Esophagus muscularis mucosa (tissue), 4 donors: ENCODE measurements at regions not wholly inside any gene's neighbourhood (a gene's known extent, or its start where the extent isn't known, plus 50 kb on each side); places are given as distances from the start of the nearest gene placed in this dataset.

Experiments used
- EP300 ChIP-seq: sonication (generic); formaldehyde crosslinking; IDR thresholded peaks from one replicate; pipeline ENCODE4 v1.6.1; 2017; ENCODE audit warnings: antibody characterized with exemption
- POLR2A ChIP-seq: fragments of 450-650 bp; IDR thresholded peaks from one replicate; pipeline ENCODE4 v1.6.1; 2017; ENCODE audit warnings: antibody characterized with exemption, moderate library complexity, mild to moderate bottlenecking, low read depth
- TF ChIP-seq, protein P1 (sequence below), 3 experiments: fragments of 200-600 bp in 2 of 3; fragments of 450-650 bp in 1 of 3; sonication (generic) in 2 of 3; IDR thresholded peaks; one replicate each; pipeline ENCODE4 v1.5.1; 2017 to 2019; ENCODE audit warnings: antibody characterized with exemption in 3 of 3, mild to moderate bottlenecking in 2 of 3, moderate library complexity in 1 of 3

DNA sequence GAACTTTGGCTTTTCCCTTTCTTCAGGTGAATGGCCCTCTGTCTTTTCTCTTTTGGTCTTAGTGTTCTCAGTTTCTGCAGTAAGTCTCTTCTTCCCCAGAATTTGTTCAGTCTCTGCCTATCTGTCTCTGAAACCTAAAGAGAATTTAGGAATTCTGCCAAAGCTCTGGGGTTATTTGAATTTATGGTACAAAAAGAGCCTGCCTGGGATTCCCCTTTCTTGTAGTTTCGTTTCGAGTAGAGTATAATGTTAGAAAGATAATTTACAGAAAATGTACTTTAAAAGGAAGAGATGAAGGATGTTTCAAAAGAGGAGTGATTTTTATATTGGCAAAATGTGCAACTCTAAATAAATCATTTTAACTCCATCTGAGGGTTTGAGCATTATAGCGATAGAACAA is 247.4 kb upstream of the SATB1 start:
- TF ChIP-seq, protein P1, sequence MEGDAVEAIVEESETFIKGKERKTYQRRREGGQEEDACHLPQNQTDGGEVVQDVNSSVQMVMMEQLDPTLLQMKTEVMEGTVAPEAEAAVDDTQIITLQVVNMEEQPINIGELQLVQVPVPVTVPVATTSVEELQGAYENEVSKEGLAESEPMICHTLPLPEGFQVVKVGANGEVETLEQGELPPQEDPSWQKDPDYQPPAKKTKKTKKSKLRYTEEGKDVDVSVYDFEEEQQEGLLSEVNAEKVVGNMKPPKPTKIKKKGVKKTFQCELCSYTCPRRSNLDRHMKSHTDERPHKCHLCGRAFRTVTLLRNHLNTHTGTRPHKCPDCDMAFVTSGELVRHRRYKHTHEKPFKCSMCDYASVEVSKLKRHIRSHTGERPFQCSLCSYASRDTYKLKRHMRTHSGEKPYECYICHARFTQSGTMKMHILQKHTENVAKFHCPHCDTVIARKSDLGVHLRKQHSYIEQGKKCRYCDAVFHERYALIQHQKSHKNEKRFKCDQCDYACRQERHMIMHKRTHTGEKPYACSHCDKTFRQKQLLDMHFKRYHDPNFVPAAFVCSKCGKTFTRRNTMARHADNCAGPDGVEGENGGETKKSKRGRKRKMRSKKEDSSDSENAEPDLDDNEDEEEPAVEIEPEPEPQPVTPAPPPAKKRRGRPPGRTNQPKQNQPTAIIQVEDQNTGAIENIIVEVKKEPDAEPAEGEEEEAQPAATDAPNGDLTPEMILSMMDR (IDR thresholded peaks at IDR 0.05) = no peak
- TF ChIP-seq POLR2A = no peak
- TF ChIP-seq EP300 = no peak
